A549 (cell line): ENCODE measurements at regions not wholly inside any gene's neighbourhood (a gene's known extent, or its start where the extent isn't known, plus 50 kb on each side); places are given as distances from the start of the nearest gene placed in this dataset.
"Not testable (repeated sequence)": the region's sequence is repeated elsewhere in the genome, so short reads cannot be mapped to it uniquely, and the experiment has no call there.

ENCODE experiments used
- ATAC-seq, 2 experiments: fragments of 200-7000 bp in 1 of 2; fragments of >200 bp in 1 of 2; cut with Nextera tagmentation in 1 of 2; cut with Tn5 transposase in 1 of 2; 3 replicates each; pipeline versions ENCODE4 v1.8.0 to v1.9.1; 2018 to 2020; ENCODE audit warnings: mild to moderate bottlenecking in 1 of 2, moderate library complexity in 1 of 2
- CTCF ChIA-PET: fragments of 300-600 bp; sonication (Branson Sonifier 250); formaldehyde crosslinking; extraction: SDS; loops from one replicate; lab custom pipeline; 2021; ENCODE audit warnings: antibody characterized with exemption, inconsistent platforms; lab: Yijun Ruan, JAX
- POLR2A ChIA-PET: fragments of 350-600 bp; formaldehyde crosslinking; extraction: SDS; loops from one replicate; lab custom pipeline; 2021; ENCODE audit warnings: antibody characterized with exemption, inconsistent platforms; lab: Yijun Ruan, JAX
- DNase-seq, 2 experiments: peaks; one replicate each; pipeline versions ENCODE4 v3.0.0 to v3.0.0-alpha.2; 2011 to 2016; ENCODE audit warnings: low read depth in 1 of 2, low spot score in 1 of 2
- FAIRE-seq: peaks from 2 replicates; lab custom pipeline; 2011; peaks lifted over from hg19 to GRCh38; lab: Jason Lieb, UNC
- H3K27ac ChIP-seq, 2 experiments: fragments of >200 bp; sonication (Bioruptor Twin); formaldehyde crosslinking; 3 replicates each; pipeline ENCODE4 v1.5.1; 2016 to 2017
- H3K4me1 ChIP-seq: fragments of >200 bp; sonication (Bioruptor Twin); formaldehyde crosslinking; 3 replicates; pipeline ENCODE4 v1.6.1; 2016
- H3K4me2 ChIP-seq: fragments of >200 bp; sonication (Bioruptor Twin); formaldehyde crosslinking; 3 replicates; pipeline ENCODE4 v1.6.1; 2016
- H3K4me3 ChIP-seq: fragments of >200 bp; sonication (Bioruptor Twin); formaldehyde crosslinking; 3 replicates; pipeline ENCODE4 v1.5.1; 2016
- H3K9me3 ChIP-seq: fragments of >200 bp; sonication (Bioruptor Twin); formaldehyde crosslinking; 3 replicates; pipeline ENCODE4 v1.6.1; 2016
- BHLHE40 ChIP-seq: IDR thresholded peaks from 2 replicates; pipeline ENCODE4 v1.6.1; 2012; ENCODE audit warnings: low read depth, low read length, inconsistent platforms
- CBX2 ChIP-seq: fragments of 200-600 bp; sonication (generic); IDR thresholded peaks from 2 replicates; pipeline ENCODE4 v1.6.1; 2016; ENCODE audit warnings: low read depth, mild to moderate bottlenecking, borderline replicate concordance
- CHD2 ChIP-seq: fragments of 150-350 bp; IDR thresholded peaks from 2 replicates; pipeline ENCODE4 v1.6.1; 2014; ENCODE audit warnings: low read length; ENCODE audit not compliant: partially characterized antibody
- CHD4 ChIP-seq: fragments of 200-600 bp; sonication (generic); IDR thresholded peaks from 2 replicates; pipeline ENCODE4 v1.6.1; 2016; ENCODE audit warnings: antibody characterized with exemption, mild to moderate bottlenecking, borderline replicate concordance
- EHF ChIP-seq: fragments of 250-450 bp; sonication (Bioruptor Pico); IDR thresholded peaks from 2 replicates; pipeline ENCODE4 v1.5.0; 2020; ENCODE audit warnings: mild to moderate bottlenecking
- EHMT2 ChIP-seq: fragments of 200-600 bp; sonication (generic); IDR thresholded peaks from 2 replicates; pipeline ENCODE4 v1.6.1; 2016; ENCODE audit warnings: antibody characterized with exemption, low read depth, mild to moderate bottlenecking, moderate library complexity
- EP300 ChIP-seq, 2 experiments: fragments of >200 bp; sonication (Bioruptor Twin); formaldehyde crosslinking; IDR thresholded peaks; 2 replicates in 1 of 2; 3 replicates in 1 of 2; pipeline ENCODE4 v1.6.1; 2016 to 2017
- ESRRA ChIP-seq: fragments of 150-350 bp; IDR thresholded peaks from 2 replicates; pipeline ENCODE4 v1.6.1; 2014; ENCODE audit warnings: mild to moderate bottlenecking, low read length, borderline replicate concordance
- FOXS1 ChIP-seq: fragments of 250-450 bp; sonication (Bioruptor Pico); IDR thresholded peaks from 2 replicates; pipeline ENCODE4 v1.5.0; 2020; ENCODE audit warnings: mild to moderate bottlenecking, moderate library complexity
- GATA3 ChIP-seq: IDR thresholded peaks from 2 replicates; pipeline ENCODE4 v1.6.1; 2012; ENCODE audit warnings: borderline replicate concordance
- KDM5A ChIP-seq: fragments of 200-600 bp; sonication (generic); IDR thresholded peaks from 2 replicates; pipeline ENCODE4 v1.6.1; 2016; ENCODE audit warnings: antibody characterized with exemption, mild to moderate bottlenecking
- MAFK ChIP-seq: fragments of 450-650 bp; IDR thresholded peaks from 2 replicates; pipeline ENCODE4 v1.6.1; 2014; ENCODE audit not compliant: partially characterized antibody
- MYC ChIP-seq: IDR thresholded peaks from 2 replicates; pipeline ENCODE4 v1.6.1; 2012; ENCODE audit warnings: mild to moderate bottlenecking, inconsistent platforms, low read length, improper control_type of control experiment, borderline replicate concordance
- NFE2L2 ChIP-seq: fragments of 150-350 bp; conservative IDR thresholded peaks from 2 replicates; pipeline ENCODE4 v1.6.1; 2014; ENCODE audit warnings: low read length
- NR3C1 ChIP-seq: fragments of >200 bp; sonication (Bioruptor Twin); formaldehyde crosslinking; IDR thresholded peaks from 3 replicates; pipeline ENCODE4 v1.6.1; 2017
- PHF8 ChIP-seq: fragments of 200-600 bp; sonication (generic); IDR thresholded peaks from 2 replicates; pipeline ENCODE4 v1.6.1; 2016; ENCODE audit warnings: low read depth, mild to moderate bottlenecking, antibody characterized with exemption, moderate library complexity, borderline replicate concordance
- RCOR1 ChIP-seq: fragments of 150-350 bp; IDR thresholded peaks from 2 replicates; pipeline ENCODE4 v1.6.1; 2014; ENCODE audit warnings: antibody characterized with exemption, low read length, low read depth
- RFX5 ChIP-seq: fragments of 450-650 bp; IDR thresholded peaks from 2 replicates; pipeline ENCODE4 v1.7.1; 2014; ENCODE audit warnings: antibody characterized with exemption, mild to moderate bottlenecking, moderate library complexity
- SREBF2 ChIP-seq: fragments of 450-650 bp; IDR thresholded peaks from 2 replicates; pipeline ENCODE4 v1.6.1; 2014; ENCODE audit warnings: mild to moderate bottlenecking, moderate library complexity
- TFCP2L1 ChIP-seq: fragments of 250-450 bp; sonication (Bioruptor Pico); IDR thresholded peaks from 2 replicates; pipeline ENCODE4 v1.5.0; 2021; ENCODE audit warnings: mild to moderate bottlenecking
- TP53 ChIP-seq: fragments of 250-450 bp; sonication (Bioruptor Pico); IDR thresholded peaks from 2 replicates; pipeline ENCODE4 v1.5.0; 2021; ENCODE audit warnings: mild to moderate bottlenecking, moderate library complexity
- WGBS: methylation state at CpG from one replicate; pipeline ENCODE4 v1.1.6; 2017; ENCODE audit errors: missing lambda C conversion rate; 5-methylcytosine and 5-hydroxymethylcytosine counted together
- TF ChIP-seq, protein P1 (sequence below): IDR thresholded peaks from 2 replicates; pipeline ENCODE4 v1.6.1; 2012; ENCODE audit warnings: low read depth, borderline replicate concordance
- TF ChIP-seq, protein P2 (sequence below): fragments of >200 bp; sonication (Bioruptor Twin); formaldehyde crosslinking; IDR thresholded peaks from 2 replicates; pipeline ENCODE4 v1.6.1; 2016
- TF ChIP-seq, protein P3 (sequence below): fragments of >200 bp; sonication (Bioruptor Twin); formaldehyde crosslinking; IDR thresholded peaks from 3 replicates; pipeline ENCODE4 v1.5.1; 2016

DNA sequence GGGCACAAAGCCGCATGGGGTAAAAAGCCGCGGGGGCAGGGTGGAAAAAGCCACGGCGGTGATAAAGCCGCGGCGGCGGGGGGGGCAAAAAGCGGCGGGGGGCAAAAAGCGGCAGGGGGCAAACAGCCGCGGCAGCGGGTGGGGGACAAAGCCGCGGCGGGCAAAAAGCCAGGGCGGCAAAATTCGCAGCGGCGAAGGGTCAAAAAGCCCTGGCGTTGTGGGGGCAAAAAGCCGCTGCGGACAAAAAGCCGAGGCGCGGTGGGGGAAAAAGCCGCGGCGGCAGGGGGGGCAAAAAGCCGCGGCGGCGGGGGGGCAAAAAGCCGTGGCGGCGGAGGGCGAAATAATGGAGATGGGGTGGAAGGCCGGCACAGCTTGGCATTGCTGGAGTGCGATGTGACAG, 3902.9 kb downstream of the SRGAP2C start:
- no peak for FAIRE-seq

DNA sequence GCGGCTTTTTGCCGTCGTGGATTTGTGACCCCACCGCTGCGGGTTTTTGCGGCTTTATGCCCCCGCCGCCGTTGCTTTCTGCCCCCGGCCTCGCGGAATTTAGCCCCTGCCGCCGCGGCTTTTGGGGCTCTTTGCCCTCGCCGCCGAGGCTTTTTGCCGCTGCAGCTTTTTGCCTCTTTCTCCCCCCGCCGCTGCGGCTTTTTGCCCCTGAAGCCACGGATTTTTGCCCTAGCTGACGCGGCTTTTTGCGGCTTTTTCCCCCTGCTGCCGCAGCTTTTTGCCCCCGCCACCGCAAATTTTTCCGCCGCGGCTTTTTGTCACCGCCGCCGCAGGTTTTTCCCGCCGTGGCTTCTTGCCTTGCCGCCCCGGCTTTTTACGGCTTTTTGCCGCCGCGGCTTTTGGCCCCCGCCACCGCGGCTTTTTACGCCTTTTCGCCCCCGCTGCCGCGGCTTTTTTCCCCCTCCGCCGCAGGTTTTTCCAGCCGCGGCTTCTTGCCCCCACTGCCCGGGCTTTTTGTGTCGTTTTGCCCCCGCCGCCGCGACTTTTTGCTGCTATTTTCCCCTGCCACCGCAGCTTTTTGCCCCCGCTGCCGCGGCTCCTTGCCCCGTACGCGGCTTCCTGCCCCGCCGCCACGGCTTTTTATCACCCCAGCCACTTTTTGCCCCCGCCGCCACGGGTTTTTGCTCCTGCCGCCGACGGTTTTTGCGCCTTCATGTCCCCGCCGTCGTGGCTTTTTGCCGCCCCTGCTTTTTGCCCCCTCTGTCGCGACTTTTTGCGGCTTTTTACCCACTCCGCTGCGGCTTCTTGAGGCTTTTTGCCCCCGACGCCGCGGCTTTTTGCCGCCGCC, 3933.6 kb downstream of the SRGAP2C start:
- 88% methylated on average over 65 of the region's 93 CpGs for WGBS

More for the DNA sequence above, 3902.9 kb downstream of the SRGAP2C start:
- no peak overlapping the region for H3K4me3 ChIP-seq
- H3K9me3 ChIP-seq = no peaks in the 10 kb centered on the region
- H3K27ac ChIP-seq = no peak overlapping the region
- H3K4me2 ChIP-seq = no peak overlapping the region
- ChIA-PET CTCF (no interaction called here), POLR2A (no interaction called here)
- 80% methylated on average over 13 of the region's 41 CpGs for WGBS
- DNase-seq (no peak), ATAC-seq (no peak)
- TF ChIP-seq MAFK = no peak
- TF ChIP-seq CHD2 = no peak
- TF ChIP-seq FOXS1 (CRISPR knock-in tag) = no peak
- no peak for TF ChIP-seq NFE2L2
- TF ChIP-seq ESRRA = no peak
- H3K4me1 ChIP-seq = no peaks in the 10 kb centered on the region

DNA sequence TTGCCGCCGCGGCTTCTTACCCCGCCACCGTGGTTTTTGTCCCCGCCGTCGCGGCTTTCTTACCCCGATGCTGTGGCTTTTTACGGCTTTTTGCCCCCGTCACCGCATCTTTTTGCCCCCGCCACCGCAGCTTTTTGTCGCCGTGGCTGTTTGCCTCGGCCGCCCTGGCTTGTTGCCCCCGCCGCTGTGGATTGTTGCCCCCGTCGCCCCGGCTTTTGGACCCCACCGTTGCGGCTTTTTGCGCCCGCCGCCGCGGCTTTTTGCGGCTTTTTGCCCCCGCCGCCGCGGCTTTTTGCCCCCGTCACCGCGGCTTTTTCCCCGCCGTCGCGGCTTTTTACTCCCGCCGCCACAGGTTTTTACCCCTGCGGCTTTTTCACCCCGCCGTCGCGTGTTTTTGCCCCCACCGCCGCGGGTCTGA, 3934.3 kb downstream of the SRGAP2C start:
- WGBS = 86% methylated on average over 48 of the region's 53 CpGs
- DNase-seq (no peak), FAIRE-seq (no peak)

More for the DNA sequence above, 3933.6 kb downstream of the SRGAP2C start:
- Histone ChIP-seq H3K27ac (no peak overlapping the region), H3K4me1 (no peaks in the 10 kb centered on the region), H3K4me2 (no peak overlapping the region), H3K9me3 (no peaks in the 10 kb centered on the region), H3K4me3 (no peak overlapping the region)
- POLR2A ChIA-PET = no interaction called here
- FAIRE-seq = no peak
- DNase-seq = no peak
- TF ChIP-seq PHF8 = no peak
- TF ChIP-seq KDM5A = no peak
- no peak for TF ChIP-seq RFX5
- TF ChIP-seq MYC = no peak
- TF ChIP-seq CHD2 = no peak
- TF ChIP-seq TFCP2L1 (CRISPR knock-in tag) = no peak
- TF ChIP-seq GATA3 = no peak
- CTCF ChIA-PET = no interaction called here
- ATAC-seq = no peak

DNA sequence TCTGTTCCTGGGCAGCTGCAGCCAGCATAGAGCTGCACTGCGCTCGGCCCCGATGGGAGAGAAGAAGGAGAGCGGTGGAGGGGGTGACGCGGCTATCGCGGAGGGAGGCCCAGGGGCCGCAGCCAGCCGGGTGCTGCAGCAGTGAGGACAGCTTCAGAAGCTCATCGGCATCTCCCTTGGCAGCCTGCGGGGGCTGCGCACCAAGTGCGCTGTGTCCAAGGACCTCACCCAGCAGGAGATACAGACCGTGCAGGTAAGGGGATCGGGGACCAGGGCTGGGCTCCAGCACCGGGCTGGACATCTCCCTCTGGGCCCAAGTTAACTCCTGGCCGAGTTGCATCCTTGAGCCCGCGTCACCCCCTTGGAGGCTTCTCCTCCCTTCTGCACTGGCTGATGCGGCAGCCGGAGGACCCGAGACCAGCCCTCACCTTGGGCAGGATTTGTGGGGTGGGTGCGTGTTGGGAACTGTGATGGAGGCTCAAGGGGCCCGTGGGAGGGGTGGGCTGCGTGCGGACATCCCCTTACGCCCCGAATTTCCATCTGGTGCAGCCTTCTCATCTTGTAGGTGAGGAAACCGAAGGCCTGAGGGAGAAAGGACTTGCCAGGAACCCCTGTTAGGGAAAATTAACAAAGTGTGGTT, 3934.9 kb downstream of the SRGAP2C start:
- H3K4me3 ChIP-seq, ATAC-seq, H3K9me3 ChIP-seq, H3K27ac ChIP-seq, H3K4me1 ChIP-seq, H3K4me2 ChIP-seq, CTCF ChIA-PET, DNase-seq, POLR2A ChIA-PET, FAIRE-seq: not testable (repeated sequence)
- 69% methylated on average over 14 of the region's 30 CpGs for WGBS

More for the DNA sequence above, 3934.3 kb downstream of the SRGAP2C start:
- no peak overlapping the region for H3K27ac ChIP-seq
- no peaks in the 10 kb centered on the region for H3K9me3 ChIP-seq
- H3K4me2 ChIP-seq = no peak overlapping the region
- CTCF ChIA-PET = no interaction called here
- TF ChIP-seq ESRRA (no peak), NR3C1 (no peak), NFE2L2 (no peak), EP300 (IDR thresholded peaks at IDR 0.05) (no peak), EHF (CRISPR knock-in tag) (no peak), RCOR1 (no peak), CBX2 (no peak), EHMT2 (no peak), GATA3 (no peak), TP53 (CRISPR knock-in tag) (no peak), CHD4 (no peak), SREBF2 (no peak), BHLHE40 (no peak)
- TF ChIP-seq, protein P1, sequence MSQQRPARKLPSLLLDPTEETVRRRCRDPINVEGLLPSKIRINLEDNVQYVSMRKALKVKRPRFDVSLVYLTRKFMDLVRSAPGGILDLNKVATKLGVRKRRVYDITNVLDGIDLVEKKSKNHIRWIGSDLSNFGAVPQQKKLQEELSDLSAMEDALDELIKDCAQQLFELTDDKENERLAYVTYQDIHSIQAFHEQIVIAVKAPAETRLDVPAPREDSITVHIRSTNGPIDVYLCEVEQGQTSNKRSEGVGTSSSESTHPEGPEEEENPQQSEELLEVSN = no peak
- TF ChIP-seq, protein P2, sequence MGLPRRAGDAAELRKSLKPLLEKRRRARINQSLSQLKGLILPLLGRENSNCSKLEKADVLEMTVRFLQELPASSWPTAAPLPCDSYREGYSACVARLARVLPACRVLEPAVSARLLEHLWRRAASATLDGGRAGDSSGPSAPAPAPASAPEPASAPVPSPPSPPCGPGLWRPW = no peak
- TF ChIP-seq, protein P3, sequence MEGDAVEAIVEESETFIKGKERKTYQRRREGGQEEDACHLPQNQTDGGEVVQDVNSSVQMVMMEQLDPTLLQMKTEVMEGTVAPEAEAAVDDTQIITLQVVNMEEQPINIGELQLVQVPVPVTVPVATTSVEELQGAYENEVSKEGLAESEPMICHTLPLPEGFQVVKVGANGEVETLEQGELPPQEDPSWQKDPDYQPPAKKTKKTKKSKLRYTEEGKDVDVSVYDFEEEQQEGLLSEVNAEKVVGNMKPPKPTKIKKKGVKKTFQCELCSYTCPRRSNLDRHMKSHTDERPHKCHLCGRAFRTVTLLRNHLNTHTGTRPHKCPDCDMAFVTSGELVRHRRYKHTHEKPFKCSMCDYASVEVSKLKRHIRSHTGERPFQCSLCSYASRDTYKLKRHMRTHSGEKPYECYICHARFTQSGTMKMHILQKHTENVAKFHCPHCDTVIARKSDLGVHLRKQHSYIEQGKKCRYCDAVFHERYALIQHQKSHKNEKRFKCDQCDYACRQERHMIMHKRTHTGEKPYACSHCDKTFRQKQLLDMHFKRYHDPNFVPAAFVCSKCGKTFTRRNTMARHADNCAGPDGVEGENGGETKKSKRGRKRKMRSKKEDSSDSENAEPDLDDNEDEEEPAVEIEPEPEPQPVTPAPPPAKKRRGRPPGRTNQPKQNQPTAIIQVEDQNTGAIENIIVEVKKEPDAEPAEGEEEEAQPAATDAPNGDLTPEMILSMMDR = no peak
- no peak for ATAC-seq
- H3K4me1 ChIP-seq = no peaks in the 10 kb centered on the region
- no peak overlapping the region for H3K4me3 ChIP-seq
- POLR2A ChIA-PET = no interaction called here

DNA sequence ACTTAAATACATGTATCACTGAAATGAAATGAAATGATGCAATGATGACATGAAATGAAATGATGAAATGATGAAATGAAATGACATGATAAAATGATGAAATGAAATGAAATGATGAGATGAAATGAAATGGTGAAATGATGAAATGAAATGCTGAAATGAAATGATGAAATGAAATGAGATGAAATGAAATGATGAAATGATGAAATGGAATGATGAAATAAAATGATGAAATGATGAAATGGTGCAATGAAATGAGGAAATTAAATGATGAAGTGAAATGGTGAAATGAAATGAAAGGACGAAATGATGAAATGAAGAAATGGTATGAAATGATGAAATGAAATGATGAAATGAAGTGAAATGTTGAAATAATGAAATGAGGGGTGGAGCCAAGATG, 3937.8 kb downstream of the SRGAP2C start:
- H3K9me3 ChIP-seq, POLR2A ChIA-PET, H3K4me2 ChIP-seq, H3K27ac ChIP-seq, H3K4me3 ChIP-seq, CTCF ChIA-PET, ATAC-seq, H3K4me1 ChIP-seq, FAIRE-seq, DNase-seq: not testable (repeated sequence)
- 0% methylated on average over 1 of the region's 1 CpG for WGBS
